MCF 10A (cell line): ENCODE measurements at regions not wholly inside any gene's neighbourhood (a gene's known extent, or its start where the extent isn't known, plus 50 kb on each side); places are given as distances from the start of the nearest gene placed in this dataset.

Experiments
- BruUV-seq: library from RNA; stranded (reverse); fragments of 400-500 nt; replicated peaks from 2 replicates; lab custom pipeline; 2021; lab: Mats Ljungman, UMichigan
- CTCF ChIA-PET: fragments of 300-600 bp; sonication (Branson Sonifier 250); formaldehyde crosslinking; extraction: SDS; loops from one replicate; lab custom pipeline; 2021; ENCODE audit warnings: antibody characterized with exemption, inconsistent platforms; lab: Yijun Ruan, JAX
- POLR2A ChIA-PET: fragments of 300-600, 350-650 bp; sonication (Branson Sonifier 250); formaldehyde crosslinking; extraction: SDS; loops from one replicate; lab custom pipeline; 2020; ENCODE audit warnings: antibody characterized with exemption, inconsistent platforms; lab: Yijun Ruan, JAX
- DNase-seq: peaks from one replicate; pipeline ENCODE4 v3.0.0-alpha.2; 2018; ENCODE audit not compliant: unreplicated experiment
- H3K27ac Mint-ChIP-seq: one replicate; pipeline ENCODE4 v1.8.0; 2022; ENCODE audit warnings: mild to moderate bottlenecking, low read depth, mixed read lengths; ENCODE audit not compliant: unreplicated experiment
- H3K27me3 Mint-ChIP-seq: one replicate; pipeline ENCODE4 v1.8.0; 2022; ENCODE audit warnings: mixed read lengths; ENCODE audit not compliant: insufficient read depth, unreplicated experiment
- H3K36me3 Mint-ChIP-seq: one replicate; pipeline ENCODE4 v1.8.0; 2022; ENCODE audit warnings: mild to moderate bottlenecking, moderate library complexity, mixed read lengths; ENCODE audit not compliant: insufficient read depth, unreplicated experiment
- H3K4me1 Mint-ChIP-seq: one replicate; pipeline ENCODE4 v1.8.0; 2022; ENCODE audit warnings: mixed read lengths; ENCODE audit not compliant: insufficient read depth, unreplicated experiment
- H3K4me3 Mint-ChIP-seq: one replicate; pipeline ENCODE4 v1.8.0; 2022; ENCODE audit warnings: mild to moderate bottlenecking, moderate library complexity, mixed read lengths; ENCODE audit not compliant: unreplicated experiment
- H3K9me3 Mint-ChIP-seq: one replicate; pipeline ENCODE4 v1.8.0; 2022; ENCODE audit warnings: mixed read lengths; ENCODE audit not compliant: unreplicated experiment
- intact Hi-C: fragments of 100-400 bp; cut with micrococcal nuclease; formaldehyde crosslinking; loops from 2 replicates; pipeline ENCODE4 v1.14.1; 2022
- TF ChIP-seq, protein P1 (sequence below): fragments of 200-600 bp; IDR thresholded peaks from one replicate; pipeline ENCODE4 v1.8.0; 2022; ENCODE audit warnings: antibody characterized with exemption, mild to moderate bottlenecking; ENCODE audit not compliant: unreplicated experiment

DNA sequence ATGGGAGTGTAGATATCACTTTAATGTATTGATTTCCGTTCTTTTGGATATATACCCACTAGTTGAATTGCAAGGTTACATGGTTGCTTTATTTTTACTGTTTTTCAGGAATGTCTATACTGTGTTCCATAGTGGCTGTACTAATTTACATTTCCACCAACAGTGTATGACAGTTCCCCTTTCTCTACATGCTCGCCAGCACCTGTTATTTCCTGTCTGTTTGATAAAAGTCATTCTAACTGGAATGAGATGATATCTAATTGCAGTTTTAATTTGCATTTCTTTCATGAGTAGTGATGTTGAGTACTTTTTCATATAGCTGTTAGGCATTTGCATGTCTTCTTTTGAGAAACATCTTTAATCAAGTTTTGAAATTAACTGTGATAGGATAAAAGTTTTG lies 818.6 kb downstream of the SLITRK6 start:
- intact Hi-C loops, result no loop called here
- Mint-ChIP-seq H3K27ac (no peak overlapping the region), H3K4me3 (no peak overlapping the region), H3K36me3 (no peaks in the 10 kb centered on the region), H3K27me3 (no peaks in the 10 kb centered on the region), H3K9me3 (no peaks in the 10 kb centered on the region), H3K4me1 (no peaks in the 10 kb centered on the region)
- no TSS peak for BruUV-seq
- CTCF ChIA-PET, result no interaction called here
- DNase-seq, result no peak
- POLR2A ChIA-PET, result no interaction called here
- TF ChIP-seq, protein P1, sequence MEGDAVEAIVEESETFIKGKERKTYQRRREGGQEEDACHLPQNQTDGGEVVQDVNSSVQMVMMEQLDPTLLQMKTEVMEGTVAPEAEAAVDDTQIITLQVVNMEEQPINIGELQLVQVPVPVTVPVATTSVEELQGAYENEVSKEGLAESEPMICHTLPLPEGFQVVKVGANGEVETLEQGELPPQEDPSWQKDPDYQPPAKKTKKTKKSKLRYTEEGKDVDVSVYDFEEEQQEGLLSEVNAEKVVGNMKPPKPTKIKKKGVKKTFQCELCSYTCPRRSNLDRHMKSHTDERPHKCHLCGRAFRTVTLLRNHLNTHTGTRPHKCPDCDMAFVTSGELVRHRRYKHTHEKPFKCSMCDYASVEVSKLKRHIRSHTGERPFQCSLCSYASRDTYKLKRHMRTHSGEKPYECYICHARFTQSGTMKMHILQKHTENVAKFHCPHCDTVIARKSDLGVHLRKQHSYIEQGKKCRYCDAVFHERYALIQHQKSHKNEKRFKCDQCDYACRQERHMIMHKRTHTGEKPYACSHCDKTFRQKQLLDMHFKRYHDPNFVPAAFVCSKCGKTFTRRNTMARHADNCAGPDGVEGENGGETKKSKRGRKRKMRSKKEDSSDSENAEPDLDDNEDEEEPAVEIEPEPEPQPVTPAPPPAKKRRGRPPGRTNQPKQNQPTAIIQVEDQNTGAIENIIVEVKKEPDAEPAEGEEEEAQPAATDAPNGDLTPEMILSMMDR, result no peak

DNA sequence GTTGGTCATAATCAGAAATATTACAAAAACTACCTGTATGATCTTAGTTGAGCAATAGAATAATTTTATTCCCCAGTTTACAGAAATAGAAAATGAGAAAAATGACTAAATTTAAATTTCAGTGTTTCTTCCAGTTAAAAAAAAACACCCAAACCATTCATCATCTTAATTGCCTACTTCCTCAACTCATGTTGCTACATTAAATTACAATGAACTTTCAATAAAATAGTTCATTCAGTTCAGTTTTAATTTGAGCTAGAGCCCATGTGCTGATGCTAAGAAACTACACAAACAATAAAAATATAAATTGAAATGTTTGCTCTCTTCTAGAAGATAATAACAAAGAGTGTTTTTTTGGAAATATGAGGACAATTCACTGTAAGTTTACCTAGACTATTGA lies 820.4 kb downstream of the SLITRK6 start:
- BruUV-seq, result no TSS peak
- ChIA-PET POLR2A (no interaction called here), CTCF (no interaction called here)
- Mint-ChIP-seq H3K27me3 (no peaks in the 10 kb centered on the region), H3K4me1 (no peaks in the 10 kb centered on the region), H3K36me3 (no peaks in the 10 kb centered on the region), H3K4me3 (no peak overlapping the region), H3K27ac (no peak overlapping the region), H3K9me3 (no peaks in the 10 kb centered on the region)
- TF ChIP-seq, protein P1, result no peak
- DNase-seq, result no peak
- intact Hi-C loops, result no loop called here

DNA sequence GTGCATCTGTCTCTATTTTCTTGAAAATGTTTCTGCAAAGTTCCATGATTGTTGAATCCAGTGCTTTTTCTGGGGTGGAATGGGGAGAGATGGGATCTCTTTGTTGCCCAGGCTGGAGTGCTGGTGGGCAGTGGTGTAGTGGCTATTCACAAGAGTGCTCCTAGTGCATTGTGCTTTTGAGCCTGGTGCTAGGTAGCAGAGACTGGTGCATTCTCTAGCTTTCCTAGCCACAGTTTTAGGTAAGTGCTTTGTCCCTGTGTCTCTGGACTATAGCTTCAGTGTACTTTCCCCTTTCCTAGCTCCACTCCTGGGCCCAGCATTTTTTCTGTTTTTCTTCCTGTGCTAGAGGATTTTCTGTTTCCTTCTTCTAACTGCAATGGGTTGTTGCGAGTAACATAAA lies 825.6 kb downstream of the SLITRK6 start:
- Mint-ChIP-seq H3K36me3 (no peaks in the 10 kb centered on the region), H3K9me3 (peaks cover 9% of the 10 kb centered on the region), H3K4me3 (no peak overlapping the region), H3K27me3 (no peaks in the 10 kb centered on the region), H3K4me1 (no peaks in the 10 kb centered on the region), H3K27ac (no peak overlapping the region)
- no peak for DNase-seq
- intact Hi-C loops, result no loop called here
- POLR2A ChIA-PET, result no interaction called here
- no TSS peak for BruUV-seq
- TF ChIP-seq, protein P1, result no peak
- CTCF ChIA-PET, result no interaction called here

DNA sequence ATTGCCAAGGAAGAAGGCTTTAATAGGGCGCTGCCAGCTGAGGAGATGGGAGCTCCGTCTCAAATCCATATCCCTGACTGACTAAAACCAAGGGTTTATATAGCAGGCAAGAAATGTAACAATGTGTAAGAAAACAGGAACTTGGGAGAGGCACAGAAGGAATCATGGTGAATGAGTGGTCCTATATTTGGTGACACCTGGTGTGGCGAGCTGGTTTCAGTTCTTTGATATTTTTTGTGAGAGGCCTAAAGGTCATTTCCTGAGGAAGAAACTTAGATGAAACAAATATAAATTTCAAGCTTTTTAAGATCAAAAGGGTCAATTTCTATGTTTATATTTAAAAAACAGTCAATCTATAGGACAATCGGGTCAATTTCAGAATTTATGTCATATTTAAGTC lies 826.3 kb downstream of the SLITRK6 start:
- ChIA-PET POLR2A (no interaction called here), CTCF (no interaction called here)
- TF ChIP-seq, protein P1, result no peak
- BruUV-seq, result no TSS peak
- Mint-ChIP-seq H3K36me3 (no peaks in the 10 kb centered on the region), H3K9me3 (peaks cover 9% of the 10 kb centered on the region), H3K4me1 (no peaks in the 10 kb centered on the region), H3K27me3 (no peaks in the 10 kb centered on the region), H3K27ac (no peak overlapping the region), H3K4me3 (no peak overlapping the region)
- DNase-seq, result no peak
- intact Hi-C loops, result no loop called here
